Nephron (organoid): ENCODE measurements at regions not wholly inside any gene's neighbourhood (a gene's known extent, or its start where the extent isn't known, plus 50 kb on each side); places are given as distances from the start of the nearest gene placed in this dataset.

Source experiments
- H3K27ac Mint-ChIP-seq, 3 experiments: 2 replicates each; pipeline ENCODE4 v1.8.0; 2020; ENCODE audit warnings: mixed read lengths in 3 of 3, mild to moderate bottlenecking in 2 of 3, moderate library complexity in 1 of 3
- H3K27me3 Mint-ChIP-seq: 2 replicates; pipeline ENCODE4 v1.8.0; 2021; ENCODE audit warnings: low read depth, mild to moderate bottlenecking, moderate library complexity, mixed read lengths
- H3K36me3 Mint-ChIP-seq: 2 replicates; pipeline ENCODE4 v1.8.0; 2020; ENCODE audit warnings: low read depth, mixed read lengths
- H3K4me1 Mint-ChIP-seq: 2 replicates; pipeline ENCODE4 v1.8.0; 2020; ENCODE audit warnings: mixed read lengths
- H3K4me3 Mint-ChIP-seq, 3 experiments: 2 replicates each; pipeline ENCODE4 v1.8.0; 2020; ENCODE audit warnings: mild to moderate bottlenecking in 3 of 3, mixed read lengths in 3 of 3, moderate library complexity in 2 of 3
- H3K9me3 Mint-ChIP-seq: 2 replicates; pipeline ENCODE4 v1.8.0; 2020; ENCODE audit warnings: mixed read lengths
- TF ChIP-seq, protein P1 (sequence below), 3 experiments: fragments of 200-600 bp; sonication (generic); IDR thresholded peaks; one replicate each; pipeline ENCODE4 v1.5.0; 2021; ENCODE audit warnings: antibody characterized with exemption in 3 of 3; ENCODE audit not compliant: unreplicated experiment in 3 of 3

DNA sequence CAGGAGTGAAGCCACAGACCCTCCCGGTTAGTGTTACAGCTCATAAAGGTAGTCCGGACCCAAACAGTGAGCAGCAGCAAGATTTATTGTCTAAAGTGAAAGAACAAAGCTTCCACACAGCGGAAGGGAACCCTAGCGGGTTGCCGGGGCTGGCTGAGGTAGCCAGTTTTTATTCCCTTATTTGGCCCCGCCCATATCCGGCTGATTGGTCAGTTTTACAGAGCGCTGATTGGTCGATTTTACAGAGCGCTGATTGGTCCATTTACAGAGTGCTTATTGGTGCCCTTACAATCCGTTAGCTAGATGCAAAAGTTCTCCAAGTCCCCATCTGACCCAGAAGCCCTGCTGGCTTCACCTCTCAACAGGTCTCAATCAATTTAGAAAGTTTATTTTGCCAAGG lies 126.0 kb upstream of the RFC3 start:
- TF ChIP-seq, protein P1, sequence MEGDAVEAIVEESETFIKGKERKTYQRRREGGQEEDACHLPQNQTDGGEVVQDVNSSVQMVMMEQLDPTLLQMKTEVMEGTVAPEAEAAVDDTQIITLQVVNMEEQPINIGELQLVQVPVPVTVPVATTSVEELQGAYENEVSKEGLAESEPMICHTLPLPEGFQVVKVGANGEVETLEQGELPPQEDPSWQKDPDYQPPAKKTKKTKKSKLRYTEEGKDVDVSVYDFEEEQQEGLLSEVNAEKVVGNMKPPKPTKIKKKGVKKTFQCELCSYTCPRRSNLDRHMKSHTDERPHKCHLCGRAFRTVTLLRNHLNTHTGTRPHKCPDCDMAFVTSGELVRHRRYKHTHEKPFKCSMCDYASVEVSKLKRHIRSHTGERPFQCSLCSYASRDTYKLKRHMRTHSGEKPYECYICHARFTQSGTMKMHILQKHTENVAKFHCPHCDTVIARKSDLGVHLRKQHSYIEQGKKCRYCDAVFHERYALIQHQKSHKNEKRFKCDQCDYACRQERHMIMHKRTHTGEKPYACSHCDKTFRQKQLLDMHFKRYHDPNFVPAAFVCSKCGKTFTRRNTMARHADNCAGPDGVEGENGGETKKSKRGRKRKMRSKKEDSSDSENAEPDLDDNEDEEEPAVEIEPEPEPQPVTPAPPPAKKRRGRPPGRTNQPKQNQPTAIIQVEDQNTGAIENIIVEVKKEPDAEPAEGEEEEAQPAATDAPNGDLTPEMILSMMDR (IDR thresholded peaks at IDR 0.05; ENCODE audit: unreplicated experiment in 3 of 3): no peak

DNA sequence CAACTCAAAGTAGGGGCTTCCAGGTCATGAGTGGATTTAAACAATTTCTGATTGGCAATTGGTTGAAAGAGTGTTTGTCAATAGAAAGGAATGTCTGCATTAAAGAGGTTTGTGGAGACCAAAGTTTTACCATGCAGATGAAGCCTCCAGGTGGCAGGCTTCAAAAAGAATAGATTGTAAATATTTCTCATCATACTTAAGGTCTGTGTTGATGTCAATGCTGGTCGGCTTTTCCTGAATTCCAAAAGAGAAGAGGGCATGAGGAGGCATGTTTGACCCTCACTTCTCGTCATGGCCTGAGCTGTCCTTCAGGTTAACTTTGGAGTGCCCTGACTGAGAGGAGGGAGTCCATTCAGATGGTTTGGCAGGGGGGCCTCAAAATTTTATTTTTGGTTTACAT lies 125.4 kb upstream of the RFC3 start:
- Mint-ChIP-seq H3K4me1 (peaks cover 19% of the 10 kb centered on the region), H3K4me3 (no peak overlapping the region), H3K9me3 (peaks cover 4% of the 10 kb centered on the region), H3K36me3 (no peaks in the 10 kb centered on the region), H3K27ac (no peak overlapping the region), H3K27me3 (no peaks in the 10 kb centered on the region)
- TF ChIP-seq, protein P1 (IDR thresholded peaks at IDR 0.05; ENCODE audit: unreplicated experiment in 3 of 3): no peak

More for the DNA sequence above, 126.0 kb upstream of the RFC3 start:
- Mint-ChIP-seq H3K36me3 (no peaks in the 10 kb centered on the region), H3K27ac (no peak overlapping the region), H3K27me3 (no peaks in the 10 kb centered on the region), H3K9me3 (peaks cover 6% of the 10 kb centered on the region), H3K4me1 (peaks cover 19% of the 10 kb centered on the region), H3K4me3 (no peak overlapping the region)

DNA sequence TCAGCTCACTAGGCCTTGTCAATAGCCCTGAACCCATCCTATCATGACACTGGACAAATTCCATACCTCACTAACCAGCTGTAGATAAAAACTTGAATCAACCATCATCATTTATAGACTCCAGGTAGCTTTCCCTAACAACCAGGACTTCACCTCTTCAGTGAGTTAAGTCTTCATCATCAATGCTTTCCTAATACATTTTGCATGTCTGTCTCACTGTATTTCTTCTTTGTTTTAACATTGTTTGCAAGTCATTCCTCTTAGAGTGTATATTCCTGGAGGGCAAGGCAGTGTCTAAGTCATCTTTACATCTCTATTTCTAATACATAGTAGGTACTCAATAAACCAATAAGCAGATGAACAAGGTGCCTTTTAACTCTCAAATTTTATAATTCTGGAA lies 123.4 kb upstream of the RFC3 start:
- Mint-ChIP-seq H3K4me1 (peaks cover 14% of the 10 kb centered on the region), H3K36me3 (no peaks in the 10 kb centered on the region), H3K4me3 (no peak overlapping the region), H3K9me3 (no peaks in the 10 kb centered on the region), H3K27ac (no peak overlapping the region), H3K27me3 (no peaks in the 10 kb centered on the region)
- TF ChIP-seq, protein P1 (IDR thresholded peaks at IDR 0.05; ENCODE audit: unreplicated experiment in 3 of 3): no peak

DNA sequence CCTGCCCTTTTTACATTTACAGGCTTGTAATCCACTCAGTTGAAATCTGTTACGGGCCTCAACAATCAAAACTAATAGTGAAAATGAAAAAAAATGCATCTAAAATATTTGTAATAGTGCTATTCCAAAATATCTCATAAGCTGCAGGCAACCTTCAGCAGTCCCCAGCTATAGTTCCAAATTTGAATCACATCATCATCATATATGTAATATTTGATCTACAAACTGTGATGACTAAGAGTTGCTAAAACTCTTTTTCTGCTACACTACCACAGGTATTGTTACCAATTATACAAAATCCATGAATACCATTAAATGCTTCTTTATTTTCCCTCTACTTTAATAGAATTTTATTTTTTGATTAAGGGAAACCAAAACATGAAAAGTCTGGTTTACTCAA lies 121.4 kb upstream of the RFC3 start:
- Mint-ChIP-seq H3K27ac (no peak overlapping the region), H3K4me3 (no peak overlapping the region), H3K9me3 (peaks cover 2% of the 10 kb centered on the region), H3K36me3 (no peaks in the 10 kb centered on the region), H3K27me3 (no peaks in the 10 kb centered on the region), H3K4me1 (no peaks in the 10 kb centered on the region)
- TF ChIP-seq, protein P1 (IDR thresholded peaks at IDR 0.05; ENCODE audit: unreplicated experiment in 3 of 3): no peak

DNA sequence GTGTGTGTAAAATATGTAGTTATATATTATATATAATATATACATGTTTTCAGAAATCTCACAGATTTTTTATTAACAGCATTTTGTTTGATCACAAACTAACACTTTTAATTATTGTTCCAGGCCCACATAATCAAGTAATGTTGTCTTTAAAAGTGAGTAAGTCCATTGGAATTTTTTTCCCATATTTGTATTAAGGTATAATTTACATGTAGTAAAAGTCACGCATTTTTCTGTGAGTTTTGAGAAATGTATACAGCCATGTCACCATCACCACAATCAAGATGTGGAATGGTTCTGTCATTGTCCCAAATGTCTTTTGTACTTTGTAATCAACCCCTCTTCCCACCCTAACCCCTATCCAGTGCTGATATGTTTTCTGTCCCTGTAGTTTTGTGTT lies 120.0 kb upstream of the RFC3 start:
- Mint-ChIP-seq H3K27me3 (no peaks in the 10 kb centered on the region), H3K4me1 (no peaks in the 10 kb centered on the region), H3K36me3 (no peaks in the 10 kb centered on the region), H3K4me3 (no peak overlapping the region), H3K9me3 (peaks cover 5% of the 10 kb centered on the region), H3K27ac (no peak overlapping the region)
- TF ChIP-seq, protein P1 (IDR thresholded peaks at IDR 0.05; ENCODE audit: unreplicated experiment in 3 of 3): no peak

DNA sequence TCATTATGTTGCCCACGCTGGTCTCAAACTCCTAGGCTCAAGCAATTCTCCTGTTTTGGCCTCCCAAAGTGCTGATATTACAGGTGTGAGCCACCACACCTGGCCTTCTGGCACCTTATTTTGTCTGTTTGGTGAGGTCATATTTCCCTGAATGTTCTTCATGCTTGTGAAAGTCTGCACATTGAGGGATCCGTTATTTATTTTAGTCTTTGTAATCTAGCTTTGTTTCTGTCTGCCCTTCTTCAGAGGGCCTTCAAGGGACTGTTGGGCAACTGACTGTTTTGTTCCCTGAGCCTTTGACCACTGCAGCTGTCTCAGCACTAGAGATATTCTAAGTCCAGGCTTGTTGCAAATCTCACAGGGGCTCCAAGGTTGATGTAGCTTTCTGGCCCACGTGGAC lies 110.5 kb upstream of the RFC3 start:
- Mint-ChIP-seq H3K9me3 (peaks cover 44% of the 10 kb centered on the region), H3K4me1 (peaks cover 13% of the 10 kb centered on the region), H3K27ac (no peak overlapping the region), H3K36me3 (peaks cover 5% of the 10 kb centered on the region), H3K27me3 (no peaks in the 10 kb centered on the region), H3K4me3 (no peak overlapping the region)
- TF ChIP-seq, protein P1 (IDR thresholded peaks at IDR 0.05; ENCODE audit: unreplicated experiment in 3 of 3): no peak
